ENCODE measurements at regions not wholly inside any gene's neighbourhood (a gene's known extent, or its start where the extent isn't known, plus 50 kb on each side); places are given as distances from the start of the nearest gene placed in this dataset.

GRCh38 chr18:55166260-55166598 is 207.0 kb upstream of the CCDC68 start:
- DNase-seq (ENCODE audit: low read depth), result no peak

- DNase-seq (ENCODE audit: low read depth), result no peak
Measured at GRCh38 chr18:55163550-55163949, 204.3 kb upstream of the CCDC68 start.

- DNase-seq (ENCODE audit: low read depth), result no peak
Measured at GRCh38 chr18:55161916-55162315, 202.7 kb upstream of the CCDC68 start.

GRCh38 chr18:55159027-55159426 is 199.8 kb upstream of the CCDC68 start:
- no peak for DNase-seq (ENCODE audit: low read depth)

GRCh38 chr18:55158570-55158969 is 199.3 kb upstream of the CCDC68 start:
- DNase-seq (ENCODE audit: low read depth), result no peak

- no peak for DNase-seq (ENCODE audit: low read depth)
Measured at GRCh38 chr18:55153346-55153745, 194.1 kb upstream of the CCDC68 start.

GRCh38 chr18:55152801-55153200 is 193.5 kb upstream of the CCDC68 start:
- DNase-seq (ENCODE audit: low read depth), result peak; percentile 71

GRCh38 chr18:55149994-55150393 is 190.7 kb upstream of the CCDC68 start:
- no peak for DNase-seq (ENCODE audit: low read depth)

- DNase-seq (ENCODE audit: low read depth), result no peak
Measured at GRCh38 chr18:55147791-55148190, 188.5 kb upstream of the CCDC68 start.

- no peak for DNase-seq (ENCODE audit: low read depth)
Measured at GRCh38 chr18:55144193-55144930, 185.1 kb upstream of the CCDC68 start.

GRCh38 chr18:55142410-55142809 is 183.1 kb upstream of the CCDC68 start:
- DNase-seq (ENCODE audit: low read depth), result no peak

- DNase-seq (ENCODE audit: low read depth), result no peak
Measured at GRCh38 chr18:55141318-55141717, 182.1 kb upstream of the CCDC68 start.

- no peak for DNase-seq (ENCODE audit: low read depth)
Measured at GRCh38 chr18:55139836-55140235, 180.6 kb upstream of the CCDC68 start.

GRCh38 chr18:55139307-55139706 is 180.0 kb upstream of the CCDC68 start:
- DNase-seq (ENCODE audit: low read depth), result no peak

GRCh38 chr18:55138401-55138800 is 179.1 kb upstream of the CCDC68 start:
- no peak for DNase-seq (ENCODE audit: low read depth)

- no peak for DNase-seq (ENCODE audit: low read depth)
Measured at GRCh38 chr18:55137602-55138001, 178.3 kb upstream of the CCDC68 start.

GRCh38 chr18:55136864-55137263 is 177.6 kb upstream of the CCDC68 start:
- DNase-seq (ENCODE audit: low read depth), result peak; percentile 61

GRCh38 chr18:55136258-55136657 is 177.0 kb upstream of the CCDC68 start:
- DNase-seq (ENCODE audit: low read depth), result peak; percentile 13

GRCh38 chr18:55133378-55133777 is 174.1 kb upstream of the CCDC68 start:
- no peak for DNase-seq (ENCODE audit: low read depth)

GRCh38 chr18:55128437-55128836 is 169.2 kb upstream of the CCDC68 start:
- DNase-seq (ENCODE audit: low read depth), result no peak

- DNase-seq (ENCODE audit: low read depth), result peak; percentile 83
Measured at GRCh38 chr18:55124078-55124763, 165.0 kb upstream of the CCDC68 start.

GRCh38 chr18:55123361-55123760 is 164.1 kb upstream of the CCDC68 start:
- peak; percentile 61 for DNase-seq (ENCODE audit: low read depth)

GRCh38 chr18:55121397-55122170 is 162.3 kb upstream of the CCDC68 start:
- no peak for DNase-seq (ENCODE audit: low read depth)
